ENCODE measurements at regions not wholly inside any gene's neighbourhood (a gene's known extent, or its start where the extent isn't known, plus 50 kb on each side); places are given as distances from the start of the nearest gene placed in this dataset.

DNA sequence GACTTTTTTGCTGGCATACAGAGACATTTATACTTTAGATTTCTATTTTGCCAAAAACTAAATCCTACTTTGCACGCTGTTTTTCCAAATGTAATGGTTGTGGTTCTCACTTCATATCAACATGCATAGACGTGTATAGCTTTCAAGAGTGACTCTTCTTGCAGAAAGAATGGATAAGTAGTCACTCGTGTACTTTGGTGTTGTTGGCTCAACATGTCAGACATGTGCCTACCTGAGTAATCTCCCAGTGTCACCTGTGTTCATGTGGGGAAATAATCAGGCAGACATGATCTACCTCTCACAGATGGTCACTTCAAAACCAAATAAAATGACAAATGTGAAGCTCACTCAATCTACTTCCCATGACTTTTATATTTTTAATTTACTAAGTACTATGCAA, 73.1 kb downstream of the GPR88 start:
- TF ChIP-seq, protein P1, sequence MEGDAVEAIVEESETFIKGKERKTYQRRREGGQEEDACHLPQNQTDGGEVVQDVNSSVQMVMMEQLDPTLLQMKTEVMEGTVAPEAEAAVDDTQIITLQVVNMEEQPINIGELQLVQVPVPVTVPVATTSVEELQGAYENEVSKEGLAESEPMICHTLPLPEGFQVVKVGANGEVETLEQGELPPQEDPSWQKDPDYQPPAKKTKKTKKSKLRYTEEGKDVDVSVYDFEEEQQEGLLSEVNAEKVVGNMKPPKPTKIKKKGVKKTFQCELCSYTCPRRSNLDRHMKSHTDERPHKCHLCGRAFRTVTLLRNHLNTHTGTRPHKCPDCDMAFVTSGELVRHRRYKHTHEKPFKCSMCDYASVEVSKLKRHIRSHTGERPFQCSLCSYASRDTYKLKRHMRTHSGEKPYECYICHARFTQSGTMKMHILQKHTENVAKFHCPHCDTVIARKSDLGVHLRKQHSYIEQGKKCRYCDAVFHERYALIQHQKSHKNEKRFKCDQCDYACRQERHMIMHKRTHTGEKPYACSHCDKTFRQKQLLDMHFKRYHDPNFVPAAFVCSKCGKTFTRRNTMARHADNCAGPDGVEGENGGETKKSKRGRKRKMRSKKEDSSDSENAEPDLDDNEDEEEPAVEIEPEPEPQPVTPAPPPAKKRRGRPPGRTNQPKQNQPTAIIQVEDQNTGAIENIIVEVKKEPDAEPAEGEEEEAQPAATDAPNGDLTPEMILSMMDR (IDR thresholded peaks at IDR 0.05), result no peak
- TF ChIP-seq POLR2A (IDR thresholded peaks at IDR 0.05), result no peak

All from lower leg skin (tissue), 3 donors.